ENCODE measurements at regions not wholly inside any gene's neighbourhood (a gene's known extent, or its start where the extent isn't known, plus 50 kb on each side); places are given as distances from the start of the nearest gene placed in this dataset.
"Not testable (repeated sequence)": the region's sequence is repeated elsewhere in the genome, so short reads cannot be mapped to it uniquely, and the experiment has no call there.

- Histone ChIP-seq H3K9ac (ENCODE audit: low read length in 5 of 5) (no peak overlapping the region), H3K4me1 (ENCODE audit: control insufficient read depth in 5 of 5, insufficient read depth in 5 of 5, low read length in 5 of 5) (no peaks in the 10 kb centered on the region), H3K9me3 (ENCODE audit: control insufficient read depth in 5 of 5, low read length in 5 of 5) (no peaks in the 10 kb centered on the region), H3K4me3 (ENCODE audit: low read depth in 1 of 5, low read length in 5 of 5) (no peak overlapping the region), H3K27me3 (ENCODE audit: control insufficient read depth in 5 of 5, insufficient read depth in 4 of 5, low read length in 5 of 5) (no peaks in the 10 kb centered on the region), H3K36me3 (ENCODE audit: control insufficient read depth in 5 of 5, insufficient read depth in 5 of 5, low read length in 5 of 5) (peaks cover 0 to 4% (median 0%) of the 10 kb centered on the region in 5 donors), H3K27ac (ENCODE audit: low read depth, low read length) (no peak overlapping the region)
Observed at GRCh38 chr3:168707900-168708299, 612.2 kb upstream of the GOLIM4 start.

GRCh38 chr3:168705412-168705811 is 609.7 kb upstream of the GOLIM4 start:
- Histone ChIP-seq H3K4me3 (ENCODE audit: low read depth in 1 of 5, low read length in 5 of 5) (no peak overlapping the region), H3K4me1 (ENCODE audit: control insufficient read depth in 5 of 5, insufficient read depth in 5 of 5, low read length in 5 of 5) (no peaks in the 10 kb centered on the region)

GRCh38 chr3:168696051-168696450 is 600.3 kb upstream of the GOLIM4 start:
- Histone ChIP-seq H3K36me3 (ENCODE audit: control insufficient read depth in 5 of 5, insufficient read depth in 5 of 5, low read length in 5 of 5) (peaks cover 0 to 4% (median 0%) of the 10 kb centered on the region in 5 donors), H3K9me3 (ENCODE audit: control insufficient read depth in 5 of 5, low read length in 5 of 5) (peaks cover 0 to 5% (median 2%) of the 10 kb centered on the region in 5 donors), H3K4me1 (ENCODE audit: control insufficient read depth in 5 of 5, insufficient read depth in 5 of 5, low read length in 5 of 5) (no peaks in the 10 kb centered on the region), H3K27ac (ENCODE audit: low read depth, low read length) (no peak overlapping the region), H3K4me3 (ENCODE audit: low read depth in 1 of 5, low read length in 5 of 5) (no peak overlapping the region), H3K9ac (ENCODE audit: low read length in 5 of 5) (no peak overlapping the region), H3K27me3 (ENCODE audit: control insufficient read depth in 5 of 5, insufficient read depth in 4 of 5, low read length in 5 of 5) (no peaks in the 10 kb centered on the region)

More at GRCh38 chr3:168705412-168705811, 609.7 kb upstream of the GOLIM4 start:
- H3K27ac ChIP-seq (ENCODE audit: low read depth, low read length), result no peak overlapping the region
- peaks cover 0 to 9% (median 0%) of the 10 kb centered on the region in 5 donors for H3K36me3 ChIP-seq (ENCODE audit: control insufficient read depth in 5 of 5, insufficient read depth in 5 of 5, low read length in 5 of 5)
- no peaks in the 10 kb centered on the region for H3K27me3 ChIP-seq (ENCODE audit: control insufficient read depth in 5 of 5, insufficient read depth in 4 of 5, low read length in 5 of 5)
- no peak overlapping the region for H3K9ac ChIP-seq (ENCODE audit: low read length in 5 of 5)
- H3K9me3 ChIP-seq (ENCODE audit: control insufficient read depth in 5 of 5, low read length in 5 of 5), result peaks cover 0 to 5% (median 2%) of the 10 kb centered on the region in 5 donors

GRCh38 chr3:168693870-168694269 is 598.1 kb upstream of the GOLIM4 start:
- H3K36me3 ChIP-seq (ENCODE audit: control insufficient read depth in 5 of 5, insufficient read depth in 5 of 5, low read length in 5 of 5), result no peaks in the 10 kb centered on the region
- no peak overlapping the region for H3K27ac ChIP-seq (ENCODE audit: low read depth, low read length)
- no peaks in the 10 kb centered on the region for H3K9me3 ChIP-seq (ENCODE audit: control insufficient read depth in 5 of 5, low read length in 5 of 5)
- no peak overlapping the region for H3K9ac ChIP-seq (ENCODE audit: low read length in 5 of 5)
- H3K4me3 ChIP-seq (ENCODE audit: low read depth in 1 of 5, low read length in 5 of 5), result no peak overlapping the region
- no peaks in the 10 kb centered on the region for H3K4me1 ChIP-seq (ENCODE audit: control insufficient read depth in 5 of 5, insufficient read depth in 5 of 5, low read length in 5 of 5)
- no peaks in the 10 kb centered on the region for H3K27me3 ChIP-seq (ENCODE audit: control insufficient read depth in 5 of 5, insufficient read depth in 4 of 5, low read length in 5 of 5)

- H3K4me1 ChIP-seq (ENCODE audit: control insufficient read depth in 5 of 5, insufficient read depth in 5 of 5, low read length in 5 of 5), result no peaks in the 10 kb centered on the region
- no peaks in the 10 kb centered on the region for H3K27me3 ChIP-seq (ENCODE audit: control insufficient read depth in 5 of 5, insufficient read depth in 4 of 5, low read length in 5 of 5)
- H3K27ac ChIP-seq (ENCODE audit: low read depth, low read length), result no peak overlapping the region
- H3K36me3 ChIP-seq (ENCODE audit: control insufficient read depth in 5 of 5, insufficient read depth in 5 of 5, low read length in 5 of 5), result no peaks in the 10 kb centered on the region
- no peak overlapping the region for H3K4me3 ChIP-seq (ENCODE audit: low read depth in 1 of 5, low read length in 5 of 5)
- H3K9ac ChIP-seq (ENCODE audit: low read length in 5 of 5), result no peak overlapping the region
- H3K9me3 ChIP-seq (ENCODE audit: control insufficient read depth in 5 of 5, low read length in 5 of 5), result no peaks in the 10 kb centered on the region
Observed at GRCh38 chr3:168688267-168688666, 592.5 kb upstream of the GOLIM4 start.

GRCh38 chr3:168684519-168684918 is 588.8 kb upstream of the GOLIM4 start:
- Histone ChIP-seq H3K9ac (ENCODE audit: low read length in 5 of 5) (no peak overlapping the region), H3K4me1 (ENCODE audit: control insufficient read depth in 5 of 5, insufficient read depth in 5 of 5, low read length in 5 of 5) (no peaks in the 10 kb centered on the region), H3K27ac (ENCODE audit: low read depth, low read length) (no peak overlapping the region), H3K27me3 (ENCODE audit: control insufficient read depth in 5 of 5, insufficient read depth in 4 of 5, low read length in 5 of 5) (no peaks in the 10 kb centered on the region), H3K9me3 (ENCODE audit: control insufficient read depth in 5 of 5, low read length in 5 of 5) (no peaks in the 10 kb centered on the region), H3K4me3 (ENCODE audit: low read depth in 1 of 5, low read length in 5 of 5) (no peak overlapping the region), H3K36me3 (ENCODE audit: control insufficient read depth in 5 of 5, insufficient read depth in 5 of 5, low read length in 5 of 5) (no peaks in the 10 kb centered on the region)

- no peaks in the 10 kb centered on the region for H3K9me3 ChIP-seq (ENCODE audit: control insufficient read depth in 5 of 5, low read length in 5 of 5)
- no peak overlapping the region for H3K9ac ChIP-seq (ENCODE audit: low read length in 5 of 5)
- no peak overlapping the region for H3K27ac ChIP-seq (ENCODE audit: low read depth, low read length)
- H3K4me1 ChIP-seq (ENCODE audit: control insufficient read depth in 5 of 5, insufficient read depth in 5 of 5, low read length in 5 of 5), result no peaks in the 10 kb centered on the region
- H3K36me3 ChIP-seq (ENCODE audit: control insufficient read depth in 5 of 5, insufficient read depth in 5 of 5, low read length in 5 of 5), result no peaks in the 10 kb centered on the region
- no peak overlapping the region for H3K4me3 ChIP-seq (ENCODE audit: low read depth in 1 of 5, low read length in 5 of 5)
- no peaks in the 10 kb centered on the region for H3K27me3 ChIP-seq (ENCODE audit: control insufficient read depth in 5 of 5, insufficient read depth in 4 of 5, low read length in 5 of 5)
Observed at GRCh38 chr3:168678730-168679129, 583.0 kb upstream of the GOLIM4 start.

GRCh38 chr3:168671091-168671490 is 575.4 kb upstream of the GOLIM4 start:
- H3K9ac ChIP-seq (ENCODE audit: low read length in 5 of 5), result no peak overlapping the region
- H3K27me3 ChIP-seq (ENCODE audit: control insufficient read depth in 5 of 5, insufficient read depth in 4 of 5, low read length in 5 of 5), result no peaks in the 10 kb centered on the region
- H3K36me3 ChIP-seq (ENCODE audit: control insufficient read depth in 5 of 5, insufficient read depth in 5 of 5, low read length in 5 of 5), result no peaks in the 10 kb centered on the region
- H3K4me1 ChIP-seq (ENCODE audit: control insufficient read depth in 5 of 5, insufficient read depth in 5 of 5, low read length in 5 of 5), result no peaks in the 10 kb centered on the region
- no peak overlapping the region for H3K27ac ChIP-seq (ENCODE audit: low read depth, low read length)
- no peaks in the 10 kb centered on the region for H3K9me3 ChIP-seq (ENCODE audit: control insufficient read depth in 5 of 5, low read length in 5 of 5)
- no peak overlapping the region for H3K4me3 ChIP-seq (ENCODE audit: low read depth in 1 of 5, low read length in 5 of 5)

GRCh38 chr3:168660879-168661657 is 565.3 kb upstream of the GOLIM4 start:
- H3K36me3 ChIP-seq (ENCODE audit: control insufficient read depth in 5 of 5, insufficient read depth in 5 of 5, low read length in 5 of 5); H3K27me3 ChIP-seq (ENCODE audit: control insufficient read depth in 5 of 5, insufficient read depth in 4 of 5, low read length in 5 of 5); H3K9me3 ChIP-seq (ENCODE audit: control insufficient read depth in 5 of 5, low read length in 5 of 5); H3K4me3 ChIP-seq (ENCODE audit: low read depth in 1 of 5, low read length in 5 of 5); H3K9ac ChIP-seq (ENCODE audit: low read length in 5 of 5); H3K4me1 ChIP-seq (ENCODE audit: control insufficient read depth in 5 of 5, insufficient read depth in 5 of 5, low read length in 5 of 5); H3K27ac ChIP-seq (ENCODE audit: low read depth, low read length): not testable (repeated sequence)

GRCh38 chr3:168659015-168659414 is 563.3 kb upstream of the GOLIM4 start:
- Histone ChIP-seq H3K27me3 (ENCODE audit: control insufficient read depth in 5 of 5, insufficient read depth in 4 of 5, low read length in 5 of 5) (no peaks in the 10 kb centered on the region), H3K4me1 (ENCODE audit: control insufficient read depth in 5 of 5, insufficient read depth in 5 of 5, low read length in 5 of 5) (no peaks in the 10 kb centered on the region), H3K4me3 (ENCODE audit: low read depth in 1 of 5, low read length in 5 of 5) (no peak overlapping the region), H3K9me3 (ENCODE audit: control insufficient read depth in 5 of 5, low read length in 5 of 5) (peaks cover 0 to 3% (median 0%) of the 10 kb centered on the region in 5 donors), H3K27ac (ENCODE audit: low read depth, low read length) (no peak overlapping the region), H3K36me3 (ENCODE audit: control insufficient read depth in 5 of 5, insufficient read depth in 5 of 5, low read length in 5 of 5) (no peaks in the 10 kb centered on the region), H3K9ac (ENCODE audit: low read length in 5 of 5) (no peak overlapping the region)
